ENCODE measurements at regions not wholly inside any gene's neighbourhood (a gene's known extent, or its start where the extent isn't known, plus 50 kb on each side); places are given as distances from the start of the nearest gene placed in this dataset.

- no peak for TF ChIP-seq POLR2A (IDR thresholded peaks at IDR 0.05)
- no peak for TF ChIP-seq POLR2AphosphoS5 (IDR thresholded peaks at IDR 0.05)
Measured at GRCh38 chr13:52905701-52906100, 57.3 kb upstream of the PCDH8 start.
